ENCODE measurements at regions not wholly inside any gene's neighbourhood (a gene's known extent, or its start where the extent isn't known, plus 50 kb on each side); places are given as distances from the start of the nearest gene placed in this dataset.

- no peaks in the 10 kb centered on the region for H3K27me3 ChIP-seq (replicated peaks in 2 of 5; ENCODE audit: control insufficient read depth in 4 of 5, insufficient read depth in 5 of 5, low read length in 4 of 5)
- H3K36me3 ChIP-seq (ENCODE audit: control insufficient read depth in 4 of 4, insufficient read depth in 4 of 4, low read length in 3 of 4) = peaks cover 0 to 9% (median 4%) of the 10 kb centered on the region in 4 experiments
- peaks cover 0 to 3% (median 2%) of the 10 kb centered on the region in 5 experiments for H3K9me3 ChIP-seq (ENCODE audit: control extremely low read depth in 1 of 5, control insufficient read depth in 4 of 5, insufficient read depth in 2 of 5, low read depth in 1 of 5, low read length in 4 of 5)
- DNase-seq = no peak
- POLR2A ChIA-PET = no interaction called here
- H3K4me1 ChIP-seq (ENCODE audit: control extremely low read depth in 1 of 4, control insufficient read depth in 4 of 4, insufficient read depth in 4 of 4, low read length in 3 of 4) = no peaks in the 10 kb centered on the region
- 100% methylated on average over 1 of the region's 5 CpGs for WGBS (ENCODE audit: insufficient coverage)
- H3K27ac ChIP-seq (ENCODE audit: insufficient read depth in 1 of 2, low read depth in 1 of 2, low read length in 2 of 2, poor library complexity in 1 of 2, severe bottlenecking in 2 of 2) = no peak overlapping the region
- CTCF ChIA-PET = no interaction called here
- H3K4me3 ChIP-seq (ENCODE audit: control insufficient read depth in 1 of 7, extremely low read depth in 1 of 7, insufficient read depth in 4 of 7, low read depth in 2 of 7, low read length in 6 of 7) = no peak overlapping the region
Measured at GRCh38 chr5:93830893-93831292, 89.5 kb upstream of the POU5F2 start.

- H3K27ac ChIP-seq (ENCODE audit: insufficient read depth in 1 of 2, low read depth in 1 of 2, low read length in 2 of 2, poor library complexity in 1 of 2, severe bottlenecking in 2 of 2) = no peak overlapping the region
- H3K4me3 ChIP-seq (ENCODE audit: control insufficient read depth in 1 of 7, extremely low read depth in 1 of 7, insufficient read depth in 4 of 7, low read depth in 2 of 7, low read length in 6 of 7) = no peak overlapping the region
- no peaks in the 10 kb centered on the region for H3K4me1 ChIP-seq (ENCODE audit: control extremely low read depth in 1 of 4, control insufficient read depth in 4 of 4, insufficient read depth in 4 of 4, low read length in 3 of 4)
- peaks cover 0 to 8% (median 3%) of the 10 kb centered on the region in 5 experiments for H3K9me3 ChIP-seq (ENCODE audit: control extremely low read depth in 1 of 5, control insufficient read depth in 4 of 5, insufficient read depth in 2 of 5, low read depth in 1 of 5, low read length in 4 of 5)
- ChIA-PET POLR2A (no interaction called here), CTCF (no interaction called here)
- no peak for DNase-seq
- no CpG with 5 or more reads among the region's 1 CpG for WGBS (ENCODE audit: insufficient coverage)
- H3K27me3 ChIP-seq (replicated peaks in 2 of 5; ENCODE audit: control insufficient read depth in 4 of 5, insufficient read depth in 5 of 5, low read length in 4 of 5) = no peaks in the 10 kb centered on the region
- peaks cover 0 to 9% (median 5%) of the 10 kb centered on the region in 4 experiments for H3K36me3 ChIP-seq (ENCODE audit: control insufficient read depth in 4 of 4, insufficient read depth in 4 of 4, low read length in 3 of 4)
Measured at GRCh38 chr5:93829346-93829745, 87.9 kb upstream of the POU5F2 start.

- 100% methylated on average over 1 of the region's 4 CpGs for WGBS (ENCODE audit: insufficient coverage)
- no peaks in the 10 kb centered on the region for H3K4me1 ChIP-seq (ENCODE audit: control extremely low read depth in 1 of 4, control insufficient read depth in 4 of 4, insufficient read depth in 4 of 4, low read length in 3 of 4)
- ChIA-PET CTCF (no interaction called here), POLR2A (no interaction called here)
- no peak for DNase-seq
- no peak overlapping the region for H3K27ac ChIP-seq (ENCODE audit: insufficient read depth in 1 of 2, low read depth in 1 of 2, low read length in 2 of 2, poor library complexity in 1 of 2, severe bottlenecking in 2 of 2)
- H3K36me3 ChIP-seq (ENCODE audit: control insufficient read depth in 4 of 4, insufficient read depth in 4 of 4, low read length in 3 of 4) = peaks cover 0 to 3% (median 0%) of the 10 kb centered on the region in 4 experiments
- H3K27me3 ChIP-seq (replicated peaks in 2 of 5; ENCODE audit: control insufficient read depth in 4 of 5, insufficient read depth in 5 of 5, low read length in 4 of 5) = no peaks in the 10 kb centered on the region
- H3K4me3 ChIP-seq (ENCODE audit: control insufficient read depth in 1 of 7, extremely low read depth in 1 of 7, insufficient read depth in 4 of 7, low read depth in 2 of 7, low read length in 6 of 7) = no peak overlapping the region
- H3K9me3 ChIP-seq (ENCODE audit: control extremely low read depth in 1 of 5, control insufficient read depth in 4 of 5, insufficient read depth in 2 of 5, low read depth in 1 of 5, low read length in 4 of 5) = peaks cover 0 to 7% (median 2%) of the 10 kb centered on the region in 5 experiments
Measured at GRCh38 chr5:93821891-93822415, 80.6 kb upstream of the POU5F2 start.

- CTCF ChIA-PET = no interaction called here
- WGBS (ENCODE audit: insufficient coverage) = no CpG with 5 or more reads among the region's 1 CpG
Measured at GRCh38 chr5:93819668-93820067, 78.3 kb upstream of the POU5F2 start.

GRCh38 chr5:93810780-93811179 lies 69.4 kb upstream of the POU5F2 start:
- no peaks in the 10 kb centered on the region for H3K27me3 ChIP-seq (replicated peaks in 2 of 5; ENCODE audit: control insufficient read depth in 4 of 5, insufficient read depth in 5 of 5, low read length in 4 of 5)
- 100% methylated on average over 3 of the region's 4 CpGs for WGBS (ENCODE audit: insufficient coverage)
- no peak overlapping the region for H3K27ac ChIP-seq (ENCODE audit: insufficient read depth in 1 of 2, low read depth in 1 of 2, low read length in 2 of 2, poor library complexity in 1 of 2, severe bottlenecking in 2 of 2)
- H3K4me1 ChIP-seq (ENCODE audit: control extremely low read depth in 1 of 4, control insufficient read depth in 4 of 4, insufficient read depth in 4 of 4, low read length in 3 of 4) = no peaks in the 10 kb centered on the region
- no peak overlapping the region for H3K4me3 ChIP-seq (ENCODE audit: control insufficient read depth in 1 of 7, extremely low read depth in 1 of 7, insufficient read depth in 4 of 7, low read depth in 2 of 7, low read length in 6 of 7)
- H3K36me3 ChIP-seq (ENCODE audit: control insufficient read depth in 4 of 4, insufficient read depth in 4 of 4, low read length in 3 of 4) = peaks cover 0 to 3% (median 0%) of the 10 kb centered on the region in 4 experiments
- DNase-seq = no peak
- ChIA-PET POLR2A (no interaction called here), CTCF (interaction anchor here (2.7 kb wide), 1 partner anchor 10 kb away, joined by 12 read pairs; no protein-coding TSS in a partner anchor)
- peaks cover 0 to 2% (median 0%) of the 10 kb centered on the region in 5 experiments for H3K9me3 ChIP-seq (ENCODE audit: control extremely low read depth in 1 of 5, control insufficient read depth in 4 of 5, insufficient read depth in 2 of 5, low read depth in 1 of 5, low read length in 4 of 5)

More at GRCh38 chr5:93819668-93820067, 78.3 kb upstream of the POU5F2 start:
- POLR2A ChIA-PET = no interaction called here
- Histone ChIP-seq H3K4me1 (ENCODE audit: control extremely low read depth in 1 of 4, control insufficient read depth in 4 of 4, insufficient read depth in 4 of 4, low read length in 3 of 4) (no peaks in the 10 kb centered on the region), H3K27ac (ENCODE audit: insufficient read depth in 1 of 2, low read depth in 1 of 2, low read length in 2 of 2, poor library complexity in 1 of 2, severe bottlenecking in 2 of 2) (no peak overlapping the region), H3K4me3 (ENCODE audit: control insufficient read depth in 1 of 7, extremely low read depth in 1 of 7, insufficient read depth in 4 of 7, low read depth in 2 of 7, low read length in 6 of 7) (no peak overlapping the region), H3K27me3 (replicated peaks in 2 of 5; ENCODE audit: control insufficient read depth in 4 of 5, insufficient read depth in 5 of 5, low read length in 4 of 5) (no peaks in the 10 kb centered on the region), H3K36me3 (ENCODE audit: control insufficient read depth in 4 of 4, insufficient read depth in 4 of 4, low read length in 3 of 4) (peaks cover 0 to under 1% (median under 1%) of the 10 kb centered on the region in 4 experiments), H3K9me3 (ENCODE audit: control extremely low read depth in 1 of 5, control insufficient read depth in 4 of 5, insufficient read depth in 2 of 5, low read depth in 1 of 5, low read length in 4 of 5) (peaks cover 0 to 1% (median 0%) of the 10 kb centered on the region in 5 experiments)
- DNase-seq = no peak

- Histone ChIP-seq H3K27me3 (replicated peaks in 2 of 5; ENCODE audit: control insufficient read depth in 4 of 5, insufficient read depth in 5 of 5, low read length in 4 of 5) (no peaks in the 10 kb centered on the region), H3K9me3 (ENCODE audit: control extremely low read depth in 1 of 5, control insufficient read depth in 4 of 5, insufficient read depth in 2 of 5, low read depth in 1 of 5, low read length in 4 of 5) (peaks cover 0 to 2% (median 0%) of the 10 kb centered on the region in 5 experiments), H3K36me3 (ENCODE audit: control insufficient read depth in 4 of 4, insufficient read depth in 4 of 4, low read length in 3 of 4) (no peaks in the 10 kb centered on the region), H3K4me3 (ENCODE audit: control insufficient read depth in 1 of 7, extremely low read depth in 1 of 7, insufficient read depth in 4 of 7, low read depth in 2 of 7, low read length in 6 of 7) (no peak overlapping the region), H3K27ac (ENCODE audit: insufficient read depth in 1 of 2, low read depth in 1 of 2, low read length in 2 of 2, poor library complexity in 1 of 2, severe bottlenecking in 2 of 2) (no peak overlapping the region), H3K4me1 (ENCODE audit: control extremely low read depth in 1 of 4, control insufficient read depth in 4 of 4, insufficient read depth in 4 of 4, low read length in 3 of 4) (no peaks in the 10 kb centered on the region)
- CTCF ChIA-PET = interaction anchor here (0.6 to 2.7 kb wide), 2 partner anchors 9 to 1779 kb away, joined by 3 to 12 read pairs; no protein-coding TSS in a partner anchor
- POLR2A ChIA-PET = no interaction called here
- no CpG with 5 or more reads among the region's 1 CpG for WGBS (ENCODE audit: insufficient coverage)
- no peak for DNase-seq
Measured at GRCh38 chr5:93809430-93809829, 68.0 kb upstream of the POU5F2 start.

- POLR2A ChIA-PET = no interaction called here
- no peak overlapping the region for H3K27ac ChIP-seq (ENCODE audit: insufficient read depth in 1 of 2, low read depth in 1 of 2, low read length in 2 of 2, poor library complexity in 1 of 2, severe bottlenecking in 2 of 2)
- no peak for DNase-seq
- CTCF ChIA-PET = interaction anchor here (2.0 kb wide), 1 partner anchor 201 kb away, joined by 9 read pairs; no protein-coding TSS in a partner anchor
- WGBS (ENCODE audit: insufficient coverage) = 88% methylated on average over 4 of the region's 6 CpGs
- no peak overlapping the region for H3K4me3 ChIP-seq (ENCODE audit: control insufficient read depth in 1 of 7, extremely low read depth in 1 of 7, insufficient read depth in 4 of 7, low read depth in 2 of 7, low read length in 6 of 7)
- H3K36me3 ChIP-seq (ENCODE audit: control insufficient read depth in 4 of 4, insufficient read depth in 4 of 4, low read length in 3 of 4) = no peaks in the 10 kb centered on the region
- no peaks in the 10 kb centered on the region for H3K4me1 ChIP-seq (ENCODE audit: control extremely low read depth in 1 of 4, control insufficient read depth in 4 of 4, insufficient read depth in 4 of 4, low read length in 3 of 4)
- H3K9me3 ChIP-seq (ENCODE audit: control extremely low read depth in 1 of 5, control insufficient read depth in 4 of 5, insufficient read depth in 2 of 5, low read depth in 1 of 5, low read length in 4 of 5) = no peaks in the 10 kb centered on the region
- peaks cover 0 to 3% (median 0%) of the 10 kb centered on the region in 5 experiments for H3K27me3 ChIP-seq (replicated peaks in 2 of 5; ENCODE audit: control insufficient read depth in 4 of 5, insufficient read depth in 5 of 5, low read length in 4 of 5)
Measured at GRCh38 chr5:93807846-93808245, 66.4 kb upstream of the POU5F2 start.

All from common myeloid progenitor, CD34-positive (primary cell).